Suprapubic skin (tissue), 4 donors: ENCODE measurements at regions not wholly inside any gene's neighbourhood (a gene's known extent, or its start where the extent isn't known, plus 50 kb on each side); places are given as distances from the start of the nearest gene placed in this dataset.
"Not testable (repeated sequence)": the region's sequence is repeated elsewhere in the genome, so short reads cannot be mapped to it uniquely, and the experiment has no call there.

Experiments
- DNase-seq, 2 donors: peaks; one replicate each; pipeline ENCODE4 v3.0.0-alpha.2; 2019; ENCODE audit warnings: low spot score in 2 of 2
- H3K27ac ChIP-seq: fragments of 200-600 bp; sonication (generic); one replicate; pipeline ENCODE4 v1.5.1; 2019
- H3K27me3 ChIP-seq: fragments of 200-600 bp; sonication (generic); one replicate; pipeline ENCODE4 v1.5.1; 2019
- H3K36me3 ChIP-seq: fragments of 200-600 bp; sonication (generic); one replicate; pipeline ENCODE4 v1.5.1; 2019
- H3K4me1 ChIP-seq: fragments of 200-600 bp; sonication (generic); one replicate; pipeline ENCODE4 v1.5.1; 2019
- H3K4me3 ChIP-seq: fragments of 200-600 bp; sonication (generic); one replicate; pipeline ENCODE4 v1.5.1; 2019; ENCODE audit warnings: mild to moderate bottlenecking
- H3K9me3 ChIP-seq: fragments of 200-600 bp; sonication (generic); one replicate; pipeline ENCODE4 v1.5.1; 2019
- EP300 ChIP-seq: sonication (generic); formaldehyde crosslinking; IDR thresholded peaks from one replicate; pipeline ENCODE4 v1.6.1; 2017; ENCODE audit warnings: antibody characterized with exemption
- POLR2A ChIP-seq, 2 donors: fragments of 450-650 bp; IDR thresholded peaks; one replicate each; pipeline ENCODE4 v1.6.1; 2017; ENCODE audit warnings: antibody characterized with exemption in 2 of 2, mild to moderate bottlenecking in 2 of 2, moderate library complexity in 2 of 2
- POLR2AphosphoS5 ChIP-seq, 3 donors: sonication (generic); formaldehyde crosslinking; IDR thresholded peaks; one replicate each; pipeline ENCODE4 v1.6.1; 2017; ENCODE audit warnings: antibody characterized with exemption in 3 of 3
- WGBS: methylation state at CpG from one replicate; pipeline ENCODE4 v1.1.5; 2018; 5-methylcytosine and 5-hydroxymethylcytosine counted together
- TF ChIP-seq, protein P1 (sequence below), 2 donors: fragments of 200-600 bp in 1 of 2; fragments of 450-650 bp in 1 of 2; sonication (generic) in 1 of 2; IDR thresholded peaks; one replicate each; pipeline ENCODE4 v1.5.1; 2016 to 2019; ENCODE audit warnings: antibody characterized with exemption in 2 of 2, mild to moderate bottlenecking in 1 of 2, moderate library complexity in 1 of 2

DNA sequence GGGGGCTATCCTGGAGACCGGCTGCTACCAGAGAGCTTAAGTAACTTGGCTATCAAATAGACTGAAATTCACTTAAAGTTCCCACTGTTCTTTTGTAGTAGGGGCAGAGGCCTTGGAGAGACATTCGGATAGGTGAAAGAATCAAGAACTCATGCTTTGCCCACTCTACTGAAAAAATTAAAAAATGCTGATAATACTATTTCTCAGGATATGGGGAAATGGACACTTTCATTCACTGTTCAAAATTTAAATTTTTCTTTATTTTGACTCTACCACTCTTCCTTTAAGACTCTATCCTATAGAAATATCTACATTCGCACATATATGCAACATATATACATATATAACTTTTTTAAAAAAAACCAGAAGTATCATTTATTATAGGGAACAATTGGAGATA lies 117.8 kb upstream of the CHD6 start:
- TF ChIP-seq EP300 (no peak), POLR2A (IDR thresholded peaks at IDR 0.05) (no peak), POLR2AphosphoS5 (IDR thresholded peaks at IDR 0.05) (no peak)
- TF ChIP-seq, protein P1, sequence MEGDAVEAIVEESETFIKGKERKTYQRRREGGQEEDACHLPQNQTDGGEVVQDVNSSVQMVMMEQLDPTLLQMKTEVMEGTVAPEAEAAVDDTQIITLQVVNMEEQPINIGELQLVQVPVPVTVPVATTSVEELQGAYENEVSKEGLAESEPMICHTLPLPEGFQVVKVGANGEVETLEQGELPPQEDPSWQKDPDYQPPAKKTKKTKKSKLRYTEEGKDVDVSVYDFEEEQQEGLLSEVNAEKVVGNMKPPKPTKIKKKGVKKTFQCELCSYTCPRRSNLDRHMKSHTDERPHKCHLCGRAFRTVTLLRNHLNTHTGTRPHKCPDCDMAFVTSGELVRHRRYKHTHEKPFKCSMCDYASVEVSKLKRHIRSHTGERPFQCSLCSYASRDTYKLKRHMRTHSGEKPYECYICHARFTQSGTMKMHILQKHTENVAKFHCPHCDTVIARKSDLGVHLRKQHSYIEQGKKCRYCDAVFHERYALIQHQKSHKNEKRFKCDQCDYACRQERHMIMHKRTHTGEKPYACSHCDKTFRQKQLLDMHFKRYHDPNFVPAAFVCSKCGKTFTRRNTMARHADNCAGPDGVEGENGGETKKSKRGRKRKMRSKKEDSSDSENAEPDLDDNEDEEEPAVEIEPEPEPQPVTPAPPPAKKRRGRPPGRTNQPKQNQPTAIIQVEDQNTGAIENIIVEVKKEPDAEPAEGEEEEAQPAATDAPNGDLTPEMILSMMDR (IDR thresholded peaks at IDR 0.05): no peak
- H3K36me3 ChIP-seq: no peaks in the 10 kb centered on the region
- no peak overlapping the region for H3K4me3 ChIP-seq
- H3K4me1 ChIP-seq: peaks cover 3% of the 10 kb centered on the region
- DNase-seq: no peak
- 97% methylated on average over 3 of the region's 3 CpGs for WGBS
- no peak overlapping the region for H3K27ac ChIP-seq
- H3K27me3 ChIP-seq: no peaks in the 10 kb centered on the region
- H3K9me3 ChIP-seq: no peaks in the 10 kb centered on the region

DNA sequence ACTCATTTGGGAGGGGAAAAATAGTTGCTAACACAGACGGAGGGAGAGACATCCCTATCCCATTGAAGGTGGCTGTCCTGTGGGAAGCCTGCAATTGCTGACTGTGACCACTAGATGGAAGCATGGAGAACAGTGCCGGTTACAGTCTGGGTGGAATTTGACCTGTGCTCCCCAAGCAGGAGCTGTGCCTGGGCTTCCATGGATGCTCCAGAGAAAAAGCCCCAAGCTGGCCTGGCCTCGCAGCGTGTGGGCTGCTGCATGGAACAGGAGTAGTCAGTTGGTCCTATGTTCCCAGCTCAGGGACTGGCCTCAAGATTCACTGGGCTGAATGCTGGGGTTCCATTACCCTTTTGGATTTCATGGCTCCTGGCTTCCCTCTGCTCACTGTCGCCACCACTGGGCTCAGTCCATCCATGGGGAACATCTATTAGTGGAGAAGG lies 116.3 kb upstream of the CHD6 start:
- TF ChIP-seq, protein P1 (IDR thresholded peaks at IDR 0.05): peak; percentile 43 to 92
- no peak for TF ChIP-seq EP300
- Histone ChIP-seq H3K36me3 (no peaks in the 10 kb centered on the region), H3K4me3 (no peak overlapping the region), H3K27me3 (no peaks in the 10 kb centered on the region), H3K4me1 (peaks cover 3% of the 10 kb centered on the region), H3K27ac (no peak overlapping the region), H3K9me3 (no peaks in the 10 kb centered on the region)
- DNase-seq: no peak
- 39% methylated on average over 5 of the region's 5 CpGs for WGBS

DNA sequence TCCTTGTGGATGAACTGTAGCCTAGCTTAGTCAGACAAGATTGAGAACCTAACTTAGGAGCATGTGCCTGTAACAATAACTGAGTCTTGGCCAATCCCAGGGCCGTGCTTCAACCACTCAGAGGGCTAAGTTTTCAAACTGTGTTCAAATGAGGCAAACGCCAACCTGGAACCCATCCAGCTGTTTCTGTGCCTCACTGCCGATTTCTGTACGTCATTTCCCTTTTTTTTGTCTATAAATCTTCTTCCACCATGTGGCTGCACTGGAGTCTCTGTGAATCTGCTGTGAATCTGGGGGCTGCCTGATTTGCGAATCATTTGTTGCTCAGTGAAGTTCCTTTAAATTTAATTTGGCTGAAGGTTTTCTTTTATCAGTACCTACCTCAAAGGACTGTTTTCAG lies 115.0 kb upstream of the CHD6 start:
- no peak overlapping the region for H3K4me3 ChIP-seq
- WGBS: 39% methylated on average over 5 of the region's 5 CpGs
- no peaks in the 10 kb centered on the region for H3K4me1 ChIP-seq
- DNase-seq: no peak
- no peak for TF ChIP-seq POLR2AphosphoS5 (IDR thresholded peaks at IDR 0.05)
- no peak for TF ChIP-seq POLR2A (IDR thresholded peaks at IDR 0.05)
- TF ChIP-seq, protein P1 (IDR thresholded peaks at IDR 0.05): no peak
- no peak for TF ChIP-seq EP300
- H3K9me3 ChIP-seq: no peaks in the 10 kb centered on the region
- H3K36me3 ChIP-seq: no peaks in the 10 kb centered on the region
- no peaks in the 10 kb centered on the region for H3K27me3 ChIP-seq
- H3K27ac ChIP-seq: no peak overlapping the region

DNA sequence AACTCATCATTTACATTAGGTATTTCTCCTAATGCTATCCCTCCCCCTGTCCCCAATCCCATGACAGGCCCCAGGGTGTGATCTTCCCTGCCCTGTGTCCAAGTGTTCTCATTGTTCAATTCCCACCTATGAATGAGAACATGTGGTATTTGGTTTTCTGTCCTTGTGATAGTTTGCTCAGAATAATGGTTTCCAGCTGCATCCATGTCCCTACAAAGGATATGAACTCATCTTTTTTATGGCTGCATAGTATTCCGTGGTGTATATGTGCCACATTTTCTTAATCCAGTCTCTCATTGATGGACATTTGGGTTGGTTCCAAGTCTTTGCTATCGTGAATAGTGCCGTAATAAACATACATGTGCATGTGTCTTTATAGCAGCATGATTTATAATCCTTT lies 113.0 kb upstream of the CHD6 start:
- not testable (repeated sequence) for DNase-seq
- 83% methylated on average over 3 of the region's 3 CpGs for WGBS

DNA sequence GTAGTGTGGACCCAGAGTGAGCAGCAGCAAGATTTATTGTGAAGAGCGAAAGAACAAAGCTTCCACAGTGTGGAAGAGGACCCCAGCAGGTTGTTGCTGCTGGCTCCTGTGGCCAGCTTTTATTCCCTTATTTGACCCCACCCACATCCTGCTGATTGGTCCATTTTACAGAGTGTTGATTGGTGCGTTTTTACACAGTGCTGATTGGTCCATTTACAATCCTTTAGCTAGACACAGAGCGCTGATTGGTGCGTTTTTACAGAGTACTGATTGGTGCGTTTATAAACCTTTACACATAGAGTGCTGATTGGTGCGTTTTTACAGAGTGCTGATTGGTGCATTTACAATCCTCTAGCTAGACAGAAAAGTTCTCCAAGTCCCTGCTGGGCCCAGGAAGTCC lies 109.5 kb upstream of the CHD6 start:
- not testable (repeated sequence) for H3K36me3 ChIP-seq, H3K4me3 ChIP-seq, DNase-seq, H3K9me3 ChIP-seq, H3K4me1 ChIP-seq, H3K27me3 ChIP-seq, H3K27ac ChIP-seq
- WGBS: 95% methylated on average over 6 of the region's 6 CpGs

More for the DNA sequence above, 113.0 kb upstream of the CHD6 start:
- H3K9me3 ChIP-seq, H3K4me3 ChIP-seq, H3K4me1 ChIP-seq, H3K27me3 ChIP-seq, H3K36me3 ChIP-seq, H3K27ac ChIP-seq: not testable (repeated sequence)

DNA sequence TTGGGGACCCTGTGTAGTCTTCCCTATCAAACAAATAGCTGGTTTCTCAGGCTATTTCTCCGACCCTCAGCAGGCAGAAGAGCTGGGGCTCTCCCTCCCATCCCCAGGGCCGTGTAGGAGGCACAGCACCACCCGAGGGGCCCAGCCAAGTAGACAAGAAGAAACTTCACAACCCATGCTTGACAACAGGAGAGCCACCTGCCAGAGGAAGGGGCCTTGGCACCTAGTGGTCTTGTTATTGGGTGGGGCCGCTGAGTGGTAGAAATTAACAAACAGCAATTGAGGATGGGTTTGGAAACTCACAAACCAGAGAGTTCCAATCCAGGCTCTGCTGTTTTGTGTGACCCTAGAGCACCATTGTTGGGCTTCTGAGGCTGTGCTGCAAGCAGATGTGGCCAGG lies 108.5 kb upstream of the CHD6 start:
- Histone ChIP-seq H3K4me1 (no peaks in the 10 kb centered on the region), H3K36me3 (no peaks in the 10 kb centered on the region), H3K27me3 (peaks cover 3% of the 10 kb centered on the region), H3K27ac (no peak overlapping the region), H3K4me3 (no peak overlapping the region), H3K9me3 (no peaks in the 10 kb centered on the region)
- DNase-seq: no peak
- WGBS: 92% methylated on average over 2 of the region's 4 CpGs
- TF ChIP-seq EP300: no peak
- no peak for TF ChIP-seq POLR2AphosphoS5 (IDR thresholded peaks at IDR 0.05)
- TF ChIP-seq, protein P1 (IDR thresholded peaks at IDR 0.05): no peak
- no peak for TF ChIP-seq POLR2A (IDR thresholded peaks at IDR 0.05)
